Endothelial cell of umbilical vein (primary cell): ENCODE measurements at regions not wholly inside any gene's neighbourhood (a gene's known extent, or its start where the extent isn't known, plus 50 kb on each side); places are given as distances from the start of the nearest gene placed in this dataset.

Source experiments
- BruUV-seq: library from RNA; stranded (reverse); fragments of 400-500 nt; replicated peaks from 2 replicates; lab custom pipeline; 2021; lab: Mats Ljungman, UMichigan
- CTCF ChIA-PET: fragments of 300-600, 350-600 bp; sonication (Branson Sonifier 250); formaldehyde crosslinking; loops from one replicate; lab custom pipeline; 2021; ENCODE audit warnings: antibody characterized with exemption, inconsistent platforms; lab: Charles Lee
- POLR2A ChIA-PET: fragments of 300-600, 350-600 bp; sonication (Branson Sonifier 250); formaldehyde crosslinking; loops from one replicate; lab custom pipeline; 2021; ENCODE audit warnings: antibody characterized with exemption, inconsistent platforms; lab: Charles Lee
- DNase-seq: peaks from one replicate; pipeline ENCODE4 v3.0.0-alpha.2; 2011; ENCODE audit warnings: low read depth, low spot score
- FAIRE-seq: peaks from 2 replicates; lab custom pipeline; 2011; peaks lifted over from hg19 to GRCh38; lab: Jason Lieb, UNC
- H2AFZ ChIP-seq: 2 replicates; pipeline ENCODE4 v1.6.0; 2012; ENCODE audit warnings: low read depth, low read length, control low read depth, inconsistent platforms
- H3K27ac ChIP-seq: 2 replicates; pipeline ENCODE4 v1.5.1; 2011; ENCODE audit warnings: low read depth, mild to moderate bottlenecking, control low read depth, low read length, moderate library complexity; ENCODE audit not compliant: insufficient read depth
- H3K27me3 ChIP-seq, 2 experiments: 2 replicates each; pipeline versions ENCODE4 v1.6.0 to v1.6.1; 2011; ENCODE audit warnings: low read length in 2 of 2, mixed read lengths in 1 of 2; ENCODE audit not compliant: control insufficient read depth in 2 of 2, insufficient read depth in 2 of 2
- H3K36me3 ChIP-seq, 2 experiments: 2 replicates in 1 of 2; 3 replicates in 1 of 2; pipeline ENCODE4 v1.5.1; 2011; ENCODE audit warnings: low read length in 2 of 2, mild to moderate bottlenecking in 1 of 2, moderate library complexity in 1 of 2; ENCODE audit not compliant: control insufficient read depth in 2 of 2, insufficient read depth in 2 of 2; ENCODE audit errors: extremely low read depth in 1 of 2
- H3K4me1 ChIP-seq: 3 replicates; pipeline ENCODE4 v1.5.1; 2011; ENCODE audit warnings: mild to moderate bottlenecking, low read length; ENCODE audit not compliant: control insufficient read depth, insufficient read depth; ENCODE audit errors: extremely low read depth
- H3K4me2 ChIP-seq: 2 replicates; pipeline ENCODE4 v1.6.1; 2011; ENCODE audit warnings: low read length, control low read depth, mixed read lengths; ENCODE audit not compliant: insufficient read depth
- H3K4me3 ChIP-seq, 3 experiments: fragments of 200-600 bp in 1 of 3; sonication (generic), shearing (Covaris generic) in 1 of 3; replicated peaks in 1 of 3; 2 replicates each; pipeline ENCODE4 v1.5.1; 2011 to 2016; ENCODE audit warnings: control low read depth in 3 of 3, low read length in 3 of 3, mild to moderate bottlenecking in 2 of 3, inconsistent platforms in 1 of 3, low read depth in 1 of 3, moderate library complexity in 1 of 3; ENCODE audit not compliant: insufficient read depth in 1 of 3
- H3K79me2 ChIP-seq: 2 replicates; pipeline ENCODE4 v1.6.0; 2012; ENCODE audit warnings: low read length, inconsistent platforms; ENCODE audit not compliant: control insufficient read depth, insufficient read depth
- H3K9ac ChIP-seq: replicated peaks from 2 replicates; pipeline ENCODE3; 2011; ENCODE audit warnings: low read length, control low read depth; ENCODE audit not compliant: insufficient read depth; ENCODE audit errors: extremely low read depth
- H3K9me1 ChIP-seq: replicated peaks from 3 replicates; pipeline ENCODE4 v1.6.0; 2011; ENCODE audit warnings: mild to moderate bottlenecking, low read length; ENCODE audit not compliant: control insufficient read depth, insufficient read depth; ENCODE audit errors: extremely low read depth
- H3K9me3 ChIP-seq: replicated peaks from 2 replicates; pipeline ENCODE4 v1.5.1; 2012; ENCODE audit warnings: low read length, inconsistent platforms; ENCODE audit not compliant: control insufficient read depth, insufficient read depth
- H4K20me1 ChIP-seq: replicated peaks from 2 replicates; pipeline ENCODE3; 2011; ENCODE audit warnings: mild to moderate bottlenecking, low read length; ENCODE audit not compliant: control insufficient read depth, insufficient read depth; ENCODE audit errors: extremely low read depth
- GATA2 ChIP-seq: IDR thresholded peaks from 2 replicates; pipeline ENCODE4 v1.7.0; 2011; ENCODE audit warnings: low read depth, mild to moderate bottlenecking, moderate library complexity, mixed read lengths, low read length; ENCODE audit not compliant: insufficient read length, insufficient read depth
- JUN ChIP-seq: IDR thresholded peaks from 2 replicates; pipeline ENCODE4 v1.6.1; 2011; ENCODE audit warnings: borderline replicate concordance, low read depth; ENCODE audit not compliant: insufficient read length, insufficient read depth
- MYC ChIP-seq: IDR thresholded peaks from one replicate; pipeline ENCODE4 v1.6.1; 2011; ENCODE audit warnings: mild to moderate bottlenecking, low read depth, low read length
- POLR2A ChIP-seq: IDR thresholded peaks from 2 replicates; pipeline ENCODE4 v1.6.1; 2012; ENCODE audit warnings: low read depth, mild to moderate bottlenecking, control low read depth, low read length
- POLR2AphosphoS5 ChIP-seq: IDR thresholded peaks from 2 replicates; pipeline ENCODE4 v1.6.1; 2012; ENCODE audit warnings: low read depth, mild to moderate bottlenecking, control low read depth, low read length, moderate library complexity; ENCODE audit not compliant: insufficient read depth
- dilution Hi-C: fragments of 300-500 bp; cut with MboI; formaldehyde crosslinking; loops from one replicate; pipeline ENCODE4 v1.15.0; 2019; ENCODE audit warnings: low sequenced_read_pairs; ENCODE audit not compliant: extremely low pct_ligation_motif_present
- intact Hi-C: fragments of 100-400 bp; cut with micrococcal nuclease; formaldehyde crosslinking; loops from one replicate; pipeline ENCODE4 v1.10.0; 2022
- TF ChIP-seq, protein P1 (sequence below): IDR thresholded peaks from 2 replicates; pipeline ENCODE4 v1.6.1; 2011; ENCODE audit not compliant: insufficient read depth, insufficient read length
- TF ChIP-seq, protein P2 (sequence below), 2 donors: IDR thresholded peaks; 1 replicate in 1 of 2; 2 replicates in 1 of 2; pipeline ENCODE4 v1.5.1; 2011; ENCODE audit warnings: low read length in 2 of 2, mild to moderate bottlenecking in 2 of 2, moderate library complexity in 2 of 2, control low read depth in 1 of 2, inconsistent platforms in 1 of 2, low read depth in 1 of 2; ENCODE audit not compliant: insufficient read depth in 1 of 2; ENCODE audit errors: extremely low read depth in 1 of 2

- Histone ChIP-seq H2AFZ (no peak overlapping the region), H3K4me2 (no peak overlapping the region), H3K4me1 (peaks cover 19% of the 10 kb centered on the region), H3K9me1 (no peaks in the 10 kb centered on the region), H3K36me3 (no peaks in the 10 kb centered on the region), H3K27ac (no peak overlapping the region), H3K4me3 (no peak overlapping the region), H4K20me1 (no peaks in the 10 kb centered on the region), H3K9me3 (no peaks in the 10 kb centered on the region), H3K9ac (no peak overlapping the region), H3K27me3 (no peaks in the 10 kb centered on the region), H3K79me2 (no peaks in the 10 kb centered on the region)
- FAIRE-seq = no peak
- DNase-seq = no peak
- TF ChIP-seq, protein P1, sequence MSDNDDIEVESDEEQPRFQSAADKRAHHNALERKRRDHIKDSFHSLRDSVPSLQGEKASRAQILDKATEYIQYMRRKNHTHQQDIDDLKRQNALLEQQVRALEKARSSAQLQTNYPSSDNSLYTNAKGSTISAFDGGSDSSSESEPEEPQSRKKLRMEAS = no peak
- TF ChIP-seq GATA2 (no peak), POLR2AphosphoS5 (no peak), MYC (no peak), JUN (no peak)
- CTCF ChIA-PET = interaction anchor here (1.0 to 1.1 kb wide), 2 partner anchors 15 to 482 kb away, joined by 3 read pairs; no protein-coding TSS in a partner anchor
- intact Hi-C loops (no loop called here), dilution Hi-C loops (no loop called here)
- POLR2A ChIA-PET = no interaction called here
- BruUV-seq = no TSS peak
Measured at GRCh38 chr10:29146311-29147100, 142.4 kb upstream of the LYZL1 start.

GRCh38 chr10:29150010-29150409, 138.9 kb upstream of the LYZL1 start:
- Histone ChIP-seq H3K27ac (peak overlapping the region; percentile 51), H3K4me1 (peaks cover 15% of the 10 kb centered on the region), H4K20me1 (no peaks in the 10 kb centered on the region), H2AFZ (peak overlapping the region; percentile 66), H3K27me3 (no peaks in the 10 kb centered on the region), H3K4me2 (peak overlapping the region; percentile 61), H3K9me1 (no peaks in the 10 kb centered on the region), H3K9me3 (no peaks in the 10 kb centered on the region), H3K36me3 (no peaks in the 10 kb centered on the region), H3K4me3 (no peak overlapping the region), H3K9ac (no peak overlapping the region), H3K79me2 (no peaks in the 10 kb centered on the region)
- dilution Hi-C loops = no loop called here
- TF ChIP-seq GATA2 (peak; percentile 91), POLR2AphosphoS5 (peak; percentile 88), POLR2A (peak; percentile 58), JUN (no peak)
- TF ChIP-seq, protein P2, sequence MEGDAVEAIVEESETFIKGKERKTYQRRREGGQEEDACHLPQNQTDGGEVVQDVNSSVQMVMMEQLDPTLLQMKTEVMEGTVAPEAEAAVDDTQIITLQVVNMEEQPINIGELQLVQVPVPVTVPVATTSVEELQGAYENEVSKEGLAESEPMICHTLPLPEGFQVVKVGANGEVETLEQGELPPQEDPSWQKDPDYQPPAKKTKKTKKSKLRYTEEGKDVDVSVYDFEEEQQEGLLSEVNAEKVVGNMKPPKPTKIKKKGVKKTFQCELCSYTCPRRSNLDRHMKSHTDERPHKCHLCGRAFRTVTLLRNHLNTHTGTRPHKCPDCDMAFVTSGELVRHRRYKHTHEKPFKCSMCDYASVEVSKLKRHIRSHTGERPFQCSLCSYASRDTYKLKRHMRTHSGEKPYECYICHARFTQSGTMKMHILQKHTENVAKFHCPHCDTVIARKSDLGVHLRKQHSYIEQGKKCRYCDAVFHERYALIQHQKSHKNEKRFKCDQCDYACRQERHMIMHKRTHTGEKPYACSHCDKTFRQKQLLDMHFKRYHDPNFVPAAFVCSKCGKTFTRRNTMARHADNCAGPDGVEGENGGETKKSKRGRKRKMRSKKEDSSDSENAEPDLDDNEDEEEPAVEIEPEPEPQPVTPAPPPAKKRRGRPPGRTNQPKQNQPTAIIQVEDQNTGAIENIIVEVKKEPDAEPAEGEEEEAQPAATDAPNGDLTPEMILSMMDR (IDR thresholded peaks at IDR 0.05; ENCODE audit: extremely low read depth in 1 of 2, insufficient read depth in 1 of 2, low read depth in 1 of 2, low read length in 2 of 2) = no peak
- TF ChIP-seq, protein P1 = no peak
- DNase-seq (peak; percentile 95), FAIRE-seq (peak; percentile 99)
- ChIA-PET POLR2A (interaction anchor here (0.7 to 1.0 kb wide), 2 partner anchors 9 to 18 kb away, joined by 3 to 4 read pairs; no protein-coding TSS in a partner anchor), CTCF (interaction anchor here (0.8 to 1.2 kb wide), 7 partner anchors 8 to 486 kb away, joined by 3 to 10 read pairs (median 3); no protein-coding TSS in a partner anchor)
- intact Hi-C loops = loop anchor here (1.0 kb wide), 2 partner anchors 9 to 10 kb away; no protein-coding TSS in a partner anchor
- no TSS peak for BruUV-seq
